HG03469 (cell line): ENCODE measurements at regions not wholly inside any gene's neighbourhood (a gene's known extent, or its start where the extent isn't known, plus 50 kb on each side); places are given as distances from the start of the nearest gene placed in this dataset.

ENCODE experiments used
- ATAC-seq: cut with Tn5 transposase; IDR thresholded peaks from one replicate; pipeline ENCODE4 v1.9.1; 2021; ENCODE audit warnings: mild to moderate bottlenecking, moderate library complexity, moderate number of reproducible peaks; ENCODE audit not compliant: unreplicated experiment

GRCh38 chr20:39395478-39396291 is 433.5 kb downstream of the DHX35 start:
- ATAC-seq = no peak

GRCh38 chr20:39394461-39394860 is 432.3 kb downstream of the DHX35 start:
- no peak for ATAC-seq

GRCh38 chr20:39390186-39390585 is 428.0 kb downstream of the DHX35 start:
- ATAC-seq = no peak

DNA sequence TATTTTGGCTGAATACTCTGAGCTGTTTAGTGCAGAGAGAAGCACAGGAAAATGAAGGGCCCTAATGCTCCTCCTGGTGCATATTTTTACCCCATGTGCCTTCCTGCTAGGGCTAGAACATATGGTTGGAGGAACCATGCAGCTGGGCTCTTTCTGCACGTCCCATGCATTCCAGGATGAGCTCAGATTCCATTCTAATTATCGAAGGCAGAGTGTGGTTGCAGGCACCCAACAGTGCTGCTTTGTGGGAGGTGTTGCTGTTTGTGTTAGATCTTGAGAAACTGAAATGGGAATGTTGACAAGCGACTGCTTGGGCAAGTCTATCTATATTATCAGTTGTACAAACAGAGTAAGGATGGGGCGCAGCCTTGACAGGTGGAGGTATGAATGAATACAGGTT is 419.5 kb downstream of the DHX35 start:
- ATAC-seq = no peak

GRCh38 chr20:39378776-39379175 is 416.6 kb downstream of the DHX35 start:
- no peak for ATAC-seq

DNA sequence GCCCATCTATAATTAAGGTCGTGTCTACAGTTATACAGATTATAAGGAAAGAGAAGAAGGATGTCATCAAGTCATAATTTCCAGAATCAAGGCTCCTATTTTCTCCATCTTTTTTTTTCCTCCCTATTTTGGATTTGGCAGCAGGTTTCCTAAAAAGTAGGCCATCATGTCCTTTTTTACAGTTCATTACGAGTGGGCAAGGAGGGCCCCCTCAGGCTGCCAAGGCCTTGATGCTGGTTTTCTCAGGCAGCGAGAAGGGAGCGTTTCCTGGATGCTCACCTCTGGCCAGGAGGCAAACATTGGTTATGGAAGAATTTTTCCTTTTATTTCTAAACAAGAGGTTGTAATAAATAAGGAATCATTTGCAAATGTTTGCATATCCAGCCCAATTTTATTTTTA is 414.6 kb downstream of the DHX35 start:
- no peak for ATAC-seq

GRCh38 chr20:39364320-39364719 is 402.2 kb downstream of the DHX35 start:
- ATAC-seq = no peak

GRCh38 chr20:39359981-39360620 is 398.0 kb downstream of the DHX35 start:
- no peak for ATAC-seq

- peak; percentile 57 for ATAC-seq
Measured at GRCh38 chr20:39358052-39358451, 395.9 kb downstream of the DHX35 start.

- no peak for ATAC-seq
Measured at GRCh38 chr20:39356908-39357307, 394.8 kb downstream of the DHX35 start.

DNA sequence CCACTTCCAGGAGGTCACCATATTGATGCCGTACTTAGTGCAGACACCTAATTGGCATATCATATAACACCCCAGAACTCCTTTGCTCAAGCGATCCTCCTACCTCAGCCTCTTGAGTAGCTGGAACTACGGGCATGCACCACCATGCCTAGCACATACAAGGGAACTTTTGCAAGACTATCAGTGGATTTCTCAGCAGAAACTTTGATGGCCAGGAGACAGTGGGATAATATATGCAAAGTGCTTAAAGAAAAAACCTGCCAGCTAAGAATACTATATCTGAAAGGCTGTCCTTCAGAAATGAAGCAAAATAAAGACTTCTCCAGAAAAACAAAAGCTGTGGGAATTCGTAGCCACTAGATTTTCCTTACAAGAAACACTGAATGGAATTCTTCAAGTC is 387.1 kb downstream of the DHX35 start:
- no peak for ATAC-seq

GRCh38 chr20:39347626-39348025 is 385.5 kb downstream of the DHX35 start:
- ATAC-seq = no peak

DNA sequence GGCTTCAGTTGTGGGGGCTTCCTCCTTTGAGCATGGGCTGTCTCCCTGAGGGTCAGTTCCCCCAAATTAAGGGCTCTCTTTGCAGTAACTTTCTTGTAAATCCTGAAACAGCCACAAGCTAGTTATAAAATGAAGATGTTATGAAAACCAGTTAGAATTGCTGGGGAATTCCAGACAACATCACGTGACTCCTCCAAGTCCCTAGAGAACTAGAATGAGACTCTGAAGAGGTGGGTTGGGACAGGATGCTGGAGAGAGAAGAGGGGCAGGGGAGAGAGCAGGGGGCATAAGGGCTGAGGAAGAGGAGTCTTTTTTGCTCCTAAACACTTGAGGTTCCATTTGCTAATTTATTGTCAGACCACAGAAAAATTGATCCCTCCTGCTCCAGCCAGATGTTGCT is 380.3 kb downstream of the DHX35 start:
- no peak for ATAC-seq

DNA sequence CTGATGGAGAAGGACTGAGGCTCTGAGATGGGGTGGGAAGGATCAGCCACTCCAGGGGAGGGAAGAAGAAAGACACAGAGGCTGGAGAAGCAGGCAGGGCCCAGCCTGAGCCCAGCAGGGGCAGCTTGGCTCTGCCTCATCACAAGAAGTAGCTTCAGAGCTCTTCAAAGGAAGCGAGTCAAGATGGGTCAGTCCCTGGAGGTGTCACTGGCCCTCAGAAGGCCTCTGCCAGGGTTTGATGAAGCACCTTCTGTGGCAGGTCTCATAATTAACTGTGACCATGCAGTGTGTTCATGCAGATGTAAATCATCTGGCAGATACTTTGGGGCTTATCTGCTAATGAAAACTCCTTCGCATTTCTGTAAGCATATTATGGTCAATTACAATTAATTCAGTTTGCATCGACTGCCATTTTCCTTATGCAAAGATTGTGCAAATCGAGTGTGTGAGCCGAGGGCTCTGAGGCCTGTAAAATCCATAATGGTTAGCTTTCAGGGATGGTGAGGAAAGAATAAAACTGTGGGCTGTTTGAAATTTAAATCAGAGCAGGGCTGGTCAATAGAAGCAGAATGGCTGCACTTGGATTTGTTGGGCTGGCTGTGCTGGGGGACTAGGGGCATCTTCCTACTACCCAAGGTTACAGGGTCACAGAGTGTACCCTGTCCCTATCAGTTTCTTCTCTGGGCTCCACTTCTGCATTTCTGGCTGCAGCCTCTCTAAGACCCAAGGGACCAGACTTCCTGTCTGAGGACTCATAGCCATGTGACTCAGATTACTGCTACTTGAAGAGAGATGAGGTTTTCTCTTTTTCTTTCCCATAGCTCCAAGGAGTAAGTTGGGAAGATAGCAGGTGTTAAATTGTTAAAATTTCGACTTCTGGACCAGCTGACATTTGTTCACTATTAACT is 376.6 kb downstream of the DHX35 start:
- ATAC-seq = peak; percentile 99

DNA sequence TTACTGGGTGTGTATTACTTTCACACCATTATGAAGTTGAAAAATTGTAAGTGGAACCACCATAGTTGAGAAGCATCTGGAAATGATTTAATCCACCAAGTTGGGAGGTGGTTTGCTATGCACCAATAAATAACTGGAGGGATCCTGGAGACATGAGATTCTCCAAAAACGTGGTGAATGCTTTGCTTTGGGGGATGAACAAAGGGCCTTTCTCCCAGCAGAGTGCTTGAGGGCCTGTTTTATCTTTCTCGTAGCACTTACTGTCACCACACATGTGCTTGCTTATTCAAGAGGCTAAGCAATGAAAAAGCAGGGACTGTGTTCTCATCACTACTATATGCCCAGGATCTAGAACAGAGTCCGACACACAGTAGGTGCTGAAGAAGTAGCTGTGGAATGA is 371.1 kb downstream of the DHX35 start:
- ATAC-seq = no peak

DNA sequence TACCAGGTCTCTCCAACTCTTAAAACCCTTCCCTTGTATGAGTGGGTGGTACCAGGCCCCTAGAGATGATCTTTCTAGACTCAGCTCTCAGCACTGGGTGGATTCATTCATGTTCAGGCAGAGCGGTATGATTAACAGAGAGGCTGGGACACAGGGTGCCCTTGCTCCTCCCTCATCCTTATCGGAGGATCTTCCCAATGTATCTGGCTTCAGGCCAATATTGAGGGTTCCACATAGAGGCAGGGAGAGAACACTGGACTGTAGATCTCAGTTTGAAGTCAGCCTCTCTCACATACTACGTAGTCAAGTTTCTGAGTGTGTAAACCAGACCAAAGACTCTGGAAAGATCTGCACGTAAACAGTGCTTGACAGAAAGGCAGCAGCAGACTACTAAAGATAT is 366.2 kb downstream of the DHX35 start:
- ATAC-seq = no peak

DNA sequence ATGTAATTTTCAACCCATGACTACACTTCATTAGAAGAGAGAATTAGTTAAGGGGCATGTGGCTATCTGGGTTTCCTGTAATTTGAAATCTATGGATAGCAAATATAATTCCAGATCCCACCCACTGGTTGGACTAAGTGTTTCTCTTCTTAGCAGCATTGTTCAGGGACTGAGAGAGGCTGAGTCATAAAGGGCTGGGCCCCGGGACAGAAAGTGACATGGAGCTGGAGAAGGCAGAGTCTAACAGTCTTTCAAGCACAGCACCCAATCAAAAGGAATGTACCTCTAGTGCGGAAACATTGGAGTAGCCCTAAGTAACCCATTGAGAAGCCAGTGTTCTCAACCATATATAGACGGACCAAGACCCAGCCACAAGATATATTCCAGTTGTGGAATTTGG is 363.9 kb downstream of the DHX35 start:
- ATAC-seq = no peak

- ATAC-seq = no peak
Measured at GRCh38 chr20:39318911-39319310, 356.8 kb downstream of the DHX35 start.

DNA sequence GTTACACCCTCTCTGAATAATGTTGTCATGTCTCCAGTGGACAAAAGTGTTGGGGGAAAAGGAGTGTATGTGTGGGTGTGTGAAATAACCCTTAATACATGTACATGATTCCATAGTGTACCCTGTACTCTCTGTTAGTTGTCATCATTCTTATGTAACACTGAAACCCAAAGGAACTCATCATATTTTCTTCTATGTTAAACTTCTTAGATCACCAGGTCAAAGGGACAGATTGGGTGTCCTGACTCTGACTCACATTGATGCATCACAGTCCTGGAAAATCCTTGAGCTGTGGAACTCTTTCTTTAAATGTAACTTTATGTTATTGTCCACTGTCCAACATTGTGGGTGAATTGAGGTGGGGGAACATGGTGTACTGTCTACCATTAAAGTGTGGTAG is 350.5 kb downstream of the DHX35 start:
- ATAC-seq = no peak

- ATAC-seq = no peak
Measured at GRCh38 chr20:39311851-39312506, 349.8 kb downstream of the DHX35 start.
